ENCODE measurements at regions not wholly inside any gene's neighbourhood (a gene's known extent, or its start where the extent isn't known, plus 50 kb on each side); places are given as distances from the start of the nearest gene placed in this dataset.

DNA sequence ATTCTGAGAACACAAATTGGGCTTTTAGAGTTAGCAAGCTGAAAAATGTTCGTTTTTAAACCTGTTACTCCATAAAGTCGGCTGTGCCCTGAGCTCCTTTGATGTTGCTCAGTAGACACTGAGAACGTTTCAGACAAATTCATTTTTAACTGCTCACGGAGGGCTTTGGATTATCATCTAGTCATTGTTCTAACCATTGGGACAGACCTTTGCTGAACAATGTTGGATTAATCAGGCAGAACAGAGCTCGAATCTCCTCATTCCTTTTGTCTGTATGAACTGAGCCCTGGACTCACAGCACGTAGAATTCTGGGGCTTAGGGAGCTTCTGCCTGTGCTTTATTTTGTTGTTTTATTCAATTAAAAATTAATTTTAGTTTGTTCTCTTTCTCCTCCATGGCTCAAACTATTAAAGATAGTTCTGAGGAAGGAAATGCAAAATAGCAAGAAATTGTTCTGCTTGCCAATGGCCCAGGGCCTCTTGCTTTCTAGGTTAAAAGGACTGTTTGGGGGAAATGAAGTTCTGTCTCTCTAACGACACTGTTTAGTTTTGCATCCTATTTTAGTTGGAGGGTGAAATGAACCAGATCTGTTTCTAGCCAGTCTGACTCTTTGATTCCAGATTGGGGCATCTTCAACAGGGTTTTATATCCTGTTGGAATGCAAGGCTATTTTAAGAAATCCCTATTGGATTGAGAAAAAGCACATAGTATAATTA, 114.7 kb upstream of the CXCR4 start:
- TF ChIP-seq, protein P1, sequence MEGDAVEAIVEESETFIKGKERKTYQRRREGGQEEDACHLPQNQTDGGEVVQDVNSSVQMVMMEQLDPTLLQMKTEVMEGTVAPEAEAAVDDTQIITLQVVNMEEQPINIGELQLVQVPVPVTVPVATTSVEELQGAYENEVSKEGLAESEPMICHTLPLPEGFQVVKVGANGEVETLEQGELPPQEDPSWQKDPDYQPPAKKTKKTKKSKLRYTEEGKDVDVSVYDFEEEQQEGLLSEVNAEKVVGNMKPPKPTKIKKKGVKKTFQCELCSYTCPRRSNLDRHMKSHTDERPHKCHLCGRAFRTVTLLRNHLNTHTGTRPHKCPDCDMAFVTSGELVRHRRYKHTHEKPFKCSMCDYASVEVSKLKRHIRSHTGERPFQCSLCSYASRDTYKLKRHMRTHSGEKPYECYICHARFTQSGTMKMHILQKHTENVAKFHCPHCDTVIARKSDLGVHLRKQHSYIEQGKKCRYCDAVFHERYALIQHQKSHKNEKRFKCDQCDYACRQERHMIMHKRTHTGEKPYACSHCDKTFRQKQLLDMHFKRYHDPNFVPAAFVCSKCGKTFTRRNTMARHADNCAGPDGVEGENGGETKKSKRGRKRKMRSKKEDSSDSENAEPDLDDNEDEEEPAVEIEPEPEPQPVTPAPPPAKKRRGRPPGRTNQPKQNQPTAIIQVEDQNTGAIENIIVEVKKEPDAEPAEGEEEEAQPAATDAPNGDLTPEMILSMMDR (conservative IDR thresholded peaks at IDR 0.05; ENCODE audit: low read depth, low read length) = no peak
- TF ChIP-seq EZH2 (IDR thresholded peaks at IDR 0.05; ENCODE audit: borderline replicate concordance, low read depth, low read length, poor library complexity, severe bottlenecking) = no peak
